ENCODE measurements at regions not wholly inside any gene's neighbourhood (a gene's known extent, or its start where the extent isn't known, plus 50 kb on each side); places are given as distances from the start of the nearest gene placed in this dataset. TPM values are rescaled to one million over a fixed set of nuclear protein-coding genes. Genes with fewer than 3 reads are reported as not detected.

- H3K27ac ChIP-seq, result no peak overlapping the region
- 67 to 71% methylated on average over 1 of the region's 1 CpG for WGBS, 2 donors
- no peak for DNase-seq (ENCODE audit: low spot score in 2 of 2)
- H3K27me3 ChIP-seq, result no peaks in the 10 kb centered on the region
- no peaks in the 10 kb centered on the region for H3K36me3 ChIP-seq
- peaks cover 0 to 9% (median 0%) of the 10 kb centered on the region in 4 donors for H3K9me3 ChIP-seq
- TF ChIP-seq EP300 (IDR thresholded peaks at IDR 0.05) (no peak), POLR2A (IDR thresholded peaks at IDR 0.05) (no peak)
- TF ChIP-seq, protein P1, sequence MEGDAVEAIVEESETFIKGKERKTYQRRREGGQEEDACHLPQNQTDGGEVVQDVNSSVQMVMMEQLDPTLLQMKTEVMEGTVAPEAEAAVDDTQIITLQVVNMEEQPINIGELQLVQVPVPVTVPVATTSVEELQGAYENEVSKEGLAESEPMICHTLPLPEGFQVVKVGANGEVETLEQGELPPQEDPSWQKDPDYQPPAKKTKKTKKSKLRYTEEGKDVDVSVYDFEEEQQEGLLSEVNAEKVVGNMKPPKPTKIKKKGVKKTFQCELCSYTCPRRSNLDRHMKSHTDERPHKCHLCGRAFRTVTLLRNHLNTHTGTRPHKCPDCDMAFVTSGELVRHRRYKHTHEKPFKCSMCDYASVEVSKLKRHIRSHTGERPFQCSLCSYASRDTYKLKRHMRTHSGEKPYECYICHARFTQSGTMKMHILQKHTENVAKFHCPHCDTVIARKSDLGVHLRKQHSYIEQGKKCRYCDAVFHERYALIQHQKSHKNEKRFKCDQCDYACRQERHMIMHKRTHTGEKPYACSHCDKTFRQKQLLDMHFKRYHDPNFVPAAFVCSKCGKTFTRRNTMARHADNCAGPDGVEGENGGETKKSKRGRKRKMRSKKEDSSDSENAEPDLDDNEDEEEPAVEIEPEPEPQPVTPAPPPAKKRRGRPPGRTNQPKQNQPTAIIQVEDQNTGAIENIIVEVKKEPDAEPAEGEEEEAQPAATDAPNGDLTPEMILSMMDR (IDR thresholded peaks at IDR 0.05), result no peak
- H3K4me3 ChIP-seq, result no peak overlapping the region
- no peaks in the 10 kb centered on the region for H3K4me1 ChIP-seq
Observed at GRCh38 chr17:6186998-6187397, 116.8 kb downstream of the WSCD1 start.

GRCh38 chr17:6184508-6184907 lies 114.3 kb downstream of the WSCD1 start:
- Histone ChIP-seq H3K27ac (no peak overlapping the region), H3K27me3 (no peaks in the 10 kb centered on the region), H3K9me3 (peaks cover 0 to 12% (median 0%) of the 10 kb centered on the region in 4 donors), H3K4me3 (no peak overlapping the region), H3K36me3 (no peaks in the 10 kb centered on the region), H3K4me1 (no peaks in the 10 kb centered on the region)
- DNase-seq (ENCODE audit: low spot score in 2 of 2), result no peak
- TF ChIP-seq POLR2A (IDR thresholded peaks at IDR 0.05) (no peak), EP300 (IDR thresholded peaks at IDR 0.05) (no peak)
- TF ChIP-seq, protein P1 (IDR thresholded peaks at IDR 0.05), result no peak
- WGBS, 2 donors, result 92 to 96% methylated on average over 3 of the region's 3 CpGs

- no peaks in the 10 kb centered on the region for H3K4me1 ChIP-seq
- TF ChIP-seq EP300 (IDR thresholded peaks at IDR 0.05) (no peak), POLR2A (IDR thresholded peaks at IDR 0.05) (no peak)
- TF ChIP-seq, protein P1 (IDR thresholded peaks at IDR 0.05), result no peak
- no peaks in the 10 kb centered on the region for H3K27me3 ChIP-seq
- 27 to 30% methylated on average over 6 of the region's 6 CpGs for WGBS, 2 donors
- no peak overlapping the region for H3K27ac ChIP-seq
- peaks cover 0 to 3% (median 0%) of the 10 kb centered on the region in 4 donors for H3K9me3 ChIP-seq
- H3K4me3 ChIP-seq, result no peak overlapping the region
- DNase-seq (ENCODE audit: low spot score in 2 of 2), result no peak
- H3K36me3 ChIP-seq, result no peaks in the 10 kb centered on the region
Observed at GRCh38 chr17:6179017-6179416, 108.8 kb downstream of the WSCD1 start.

- TF ChIP-seq POLR2A (IDR thresholded peaks at IDR 0.05) (no peak), EP300 (IDR thresholded peaks at IDR 0.05) (no peak)
- TF ChIP-seq, protein P1 (IDR thresholded peaks at IDR 0.05), result no peak
- Histone ChIP-seq H3K4me1 (no peaks in the 10 kb centered on the region), H3K4me3 (no peak overlapping the region), H3K9me3 (peaks cover 0 to 3% (median 0%) of the 10 kb centered on the region in 4 donors), H3K27me3 (no peaks in the 10 kb centered on the region), H3K36me3 (no peaks in the 10 kb centered on the region), H3K27ac (no peak overlapping the region)
- no peak for DNase-seq (ENCODE audit: low spot score in 2 of 2)
- WGBS, 2 donors, result 78 to 84% methylated on average over 5 of the region's 5 CpGs
Observed at GRCh38 chr17:6177941-6178694, 107.9 kb downstream of the WSCD1 start.

Small RNAs in the stretch of these regions (small RNA-seq; reads per million reads assigned to genes)
- not detected for gene RNU6-1264P
